Endodermal cell (in vitro differentiated cells): ENCODE measurements at regions not wholly inside any gene's neighbourhood (a gene's known extent, or its start where the extent isn't known, plus 50 kb on each side); places are given as distances from the start of the nearest gene placed in this dataset.

Source experiments
- DNase-seq: peaks from one replicate; pipeline ENCODE4 v3.0.0-alpha.2; 2017
- H3K27ac ChIP-seq: 2 replicates; pipeline ENCODE4 v1.5.1; 2013; ENCODE audit warnings: mild to moderate bottlenecking, low read depth, low read length, moderate library complexity
- H3K27me3 ChIP-seq: 2 replicates; pipeline ENCODE4 v1.6.1; 2013; ENCODE audit warnings: mild to moderate bottlenecking, low read length, moderate library complexity; ENCODE audit not compliant: insufficient read depth, control insufficient read depth, poor library complexity, severe bottlenecking
- H3K36me3 ChIP-seq: 2 replicates; pipeline ENCODE4 v1.7.0; 2013; ENCODE audit warnings: mild to moderate bottlenecking, low read length, moderate library complexity; ENCODE audit not compliant: control insufficient read depth, insufficient read depth
- H3K4me1 ChIP-seq: one replicate; pipeline ENCODE4 v1.7.0; 2013; ENCODE audit warnings: low read length; ENCODE audit not compliant: control insufficient read depth, insufficient read depth
- H3K4me3 ChIP-seq: 2 replicates; pipeline ENCODE4 v1.5.1; 2013; ENCODE audit warnings: mild to moderate bottlenecking, low read length, moderate library complexity
- H3K9ac ChIP-seq: 2 replicates; pipeline ENCODE4 v1.6.1; 2013; ENCODE audit warnings: mild to moderate bottlenecking, low read length, moderate library complexity; ENCODE audit not compliant: poor library complexity, severe bottlenecking; ENCODE audit errors: extremely low read depth
- H3K9me3 ChIP-seq: 2 replicates; pipeline ENCODE4 v1.6.1; 2013; ENCODE audit warnings: mild to moderate bottlenecking, low read length, moderate library complexity; ENCODE audit not compliant: control insufficient read depth
- H3K27ac Mint-ChIP-seq: 2 replicates; pipeline ENCODE4 v1.8.0; 2020; ENCODE audit warnings: mixed read lengths
- H3K27me3 Mint-ChIP-seq: 2 replicates; pipeline ENCODE4 v1.8.0; 2021; ENCODE audit warnings: mild to moderate bottlenecking, mixed read lengths; ENCODE audit not compliant: insufficient read depth
- H3K36me3 Mint-ChIP-seq: 2 replicates; pipeline ENCODE4 v1.8.0; 2020; ENCODE audit warnings: low read depth, mixed read lengths
- H3K4me1 Mint-ChIP-seq: 2 replicates; pipeline ENCODE4 v1.8.0; 2020; ENCODE audit warnings: mixed read lengths
- H3K4me3 Mint-ChIP-seq: 2 replicates; pipeline ENCODE4 v1.8.0; 2020; ENCODE audit warnings: mild to moderate bottlenecking, moderate library complexity, mixed read lengths
- H3K9me3 Mint-ChIP-seq: 2 replicates; pipeline ENCODE4 v1.8.0; 2020; ENCODE audit warnings: mild to moderate bottlenecking, mixed read lengths
- WGBS, 2 experiments: methylation state at CpG; one replicate each; pipeline versions ENCODE4 v1.1.5 to v1.1.7; 2013; ENCODE audit warnings: missing lambda C conversion rate in 2 of 2, mixed read lengths in 1 of 2; ENCODE audit not compliant: insufficient coverage in 1 of 2, insufficient read length in 1 of 2; 5-methylcytosine and 5-hydroxymethylcytosine counted together
- TF ChIP-seq, protein P1 (sequence below): fragments of 200-600 bp; sonication (generic); conservative IDR thresholded peaks from 2 replicates; pipeline ENCODE4 v1.5.0; 2021; ENCODE audit warnings: antibody characterized with exemption, mild to moderate bottlenecking

- peaks cover 7% of the 10 kb centered on the region for H3K36me3 Mint-ChIP-seq
- Histone ChIP-seq H3K36me3 (no peaks in the 10 kb centered on the region), H3K27me3 (no peaks in the 10 kb centered on the region), H3K9ac (no peak overlapping the region), H3K9me3 (no peaks in the 10 kb centered on the region), H3K4me1 (no peaks in the 10 kb centered on the region), H3K4me3 (no peak overlapping the region), H3K27ac (no peak overlapping the region)
- no peak overlapping the region for H3K27ac Mint-ChIP-seq
- no peaks in the 10 kb centered on the region for H3K27me3 Mint-ChIP-seq
- H3K9me3 Mint-ChIP-seq: peaks cover 32% of the 10 kb centered on the region
- no peak overlapping the region for H3K4me3 Mint-ChIP-seq
- no peaks in the 10 kb centered on the region for H3K4me1 Mint-ChIP-seq
- TF ChIP-seq, protein P1, sequence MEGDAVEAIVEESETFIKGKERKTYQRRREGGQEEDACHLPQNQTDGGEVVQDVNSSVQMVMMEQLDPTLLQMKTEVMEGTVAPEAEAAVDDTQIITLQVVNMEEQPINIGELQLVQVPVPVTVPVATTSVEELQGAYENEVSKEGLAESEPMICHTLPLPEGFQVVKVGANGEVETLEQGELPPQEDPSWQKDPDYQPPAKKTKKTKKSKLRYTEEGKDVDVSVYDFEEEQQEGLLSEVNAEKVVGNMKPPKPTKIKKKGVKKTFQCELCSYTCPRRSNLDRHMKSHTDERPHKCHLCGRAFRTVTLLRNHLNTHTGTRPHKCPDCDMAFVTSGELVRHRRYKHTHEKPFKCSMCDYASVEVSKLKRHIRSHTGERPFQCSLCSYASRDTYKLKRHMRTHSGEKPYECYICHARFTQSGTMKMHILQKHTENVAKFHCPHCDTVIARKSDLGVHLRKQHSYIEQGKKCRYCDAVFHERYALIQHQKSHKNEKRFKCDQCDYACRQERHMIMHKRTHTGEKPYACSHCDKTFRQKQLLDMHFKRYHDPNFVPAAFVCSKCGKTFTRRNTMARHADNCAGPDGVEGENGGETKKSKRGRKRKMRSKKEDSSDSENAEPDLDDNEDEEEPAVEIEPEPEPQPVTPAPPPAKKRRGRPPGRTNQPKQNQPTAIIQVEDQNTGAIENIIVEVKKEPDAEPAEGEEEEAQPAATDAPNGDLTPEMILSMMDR: no peak
- no peak for DNase-seq
- WGBS, 2 experiments: 92 to 94% methylated on average over 2 to 4 of the region's 4 CpGs
Measured at GRCh38 chr15:37485056-37485455, 384.7 kb upstream of the MEIS2 start.

DNA sequence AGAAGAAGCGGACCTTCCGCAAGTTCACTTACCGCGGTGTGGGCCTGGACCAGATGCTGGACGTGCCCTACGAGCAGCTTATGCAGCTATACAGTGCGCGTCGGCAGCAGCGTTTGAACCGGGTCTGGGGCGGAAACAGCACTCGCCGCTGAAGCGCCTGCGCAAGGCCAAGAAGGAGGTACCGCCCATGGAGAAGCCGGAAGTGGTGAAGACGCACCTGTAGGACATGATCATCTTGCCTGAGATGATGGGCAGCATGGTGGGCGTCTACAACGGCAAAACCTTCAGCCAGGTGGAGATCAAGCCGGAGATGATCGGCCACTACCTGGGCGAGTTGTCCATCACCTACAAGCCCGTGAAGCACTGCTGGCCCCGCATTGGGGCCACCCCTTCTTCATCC, 390.4 kb upstream of the MEIS2 start:
- Mint-ChIP-seq H3K36me3 (no peaks in the 10 kb centered on the region), H3K4me1 (no peaks in the 10 kb centered on the region), H3K9me3 (peaks cover 3% of the 10 kb centered on the region), H3K27me3 (no peaks in the 10 kb centered on the region), H3K27ac (no peak overlapping the region), H3K4me3 (no peak overlapping the region)
- Histone ChIP-seq H3K27me3 (no peaks in the 10 kb centered on the region), H3K9me3 (no peaks in the 10 kb centered on the region), H3K36me3 (no peaks in the 10 kb centered on the region), H3K4me3 (no peak overlapping the region), H3K4me1 (no peaks in the 10 kb centered on the region), H3K9ac (no peak overlapping the region), H3K27ac (no peak overlapping the region)
- DNase-seq: no peak
- TF ChIP-seq, protein P1: no peak
- WGBS, 2 experiments: 96 to 97% methylated on average over 14 to 26 of the region's 26 CpGs

DNA sequence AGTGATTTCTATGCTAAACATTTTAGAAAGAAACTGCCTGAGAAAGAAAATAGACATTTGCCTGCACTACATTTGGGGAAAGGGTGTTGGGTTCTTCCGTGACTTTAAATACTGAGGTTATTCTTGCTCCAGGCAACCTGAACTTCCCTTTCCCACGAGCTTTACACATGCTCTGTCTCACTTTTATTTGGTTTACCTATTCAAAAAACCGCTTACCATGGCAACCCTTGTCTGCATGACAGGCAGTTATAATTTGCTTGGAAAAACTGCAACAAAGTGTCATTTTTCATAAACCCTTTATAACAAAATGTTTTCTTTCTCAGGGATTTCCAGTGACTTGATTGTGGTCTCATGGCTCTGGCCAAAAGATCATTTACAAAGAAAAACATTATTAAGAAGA, 416.3 kb upstream of the MEIS2 start:
- no peak for DNase-seq
- no peaks in the 10 kb centered on the region for H3K9me3 Mint-ChIP-seq
- no peaks in the 10 kb centered on the region for H3K4me1 Mint-ChIP-seq

More for the DNA sequence above, 416.3 kb upstream of the MEIS2 start:
- Histone ChIP-seq H3K9ac (no peak overlapping the region), H3K4me3 (no peak overlapping the region), H3K27me3 (no peaks in the 10 kb centered on the region), H3K27ac (no peak overlapping the region), H3K9me3 (no peaks in the 10 kb centered on the region), H3K4me1 (no peaks in the 10 kb centered on the region), H3K36me3 (no peaks in the 10 kb centered on the region)
- Mint-ChIP-seq H3K27ac (no peak overlapping the region), H3K36me3 (no peaks in the 10 kb centered on the region), H3K4me3 (no peak overlapping the region), H3K27me3 (no peaks in the 10 kb centered on the region)
- TF ChIP-seq, protein P1: no peak
- 77 to 88% methylated on average over 2 to 3 of the region's 3 CpGs for WGBS, 2 experiments
